ENCODE measurements at regions not wholly inside any gene's neighbourhood (a gene's known extent, or its start where the extent isn't known, plus 50 kb on each side); places are given as distances from the start of the nearest gene placed in this dataset.
"Not testable (repeated sequence)": the region's sequence is repeated elsewhere in the genome, so short reads cannot be mapped to it uniquely, and the experiment has no call there.

- TF ChIP-seq CTCF (conservative IDR thresholded peaks at IDR 0.05): no peak
- H3K27ac ChIP-seq: no peak overlapping the region
Measured at GRCh38 chr12:124646385-124647230, 79.2 kb upstream of the NCOR2 start.

DNA sequence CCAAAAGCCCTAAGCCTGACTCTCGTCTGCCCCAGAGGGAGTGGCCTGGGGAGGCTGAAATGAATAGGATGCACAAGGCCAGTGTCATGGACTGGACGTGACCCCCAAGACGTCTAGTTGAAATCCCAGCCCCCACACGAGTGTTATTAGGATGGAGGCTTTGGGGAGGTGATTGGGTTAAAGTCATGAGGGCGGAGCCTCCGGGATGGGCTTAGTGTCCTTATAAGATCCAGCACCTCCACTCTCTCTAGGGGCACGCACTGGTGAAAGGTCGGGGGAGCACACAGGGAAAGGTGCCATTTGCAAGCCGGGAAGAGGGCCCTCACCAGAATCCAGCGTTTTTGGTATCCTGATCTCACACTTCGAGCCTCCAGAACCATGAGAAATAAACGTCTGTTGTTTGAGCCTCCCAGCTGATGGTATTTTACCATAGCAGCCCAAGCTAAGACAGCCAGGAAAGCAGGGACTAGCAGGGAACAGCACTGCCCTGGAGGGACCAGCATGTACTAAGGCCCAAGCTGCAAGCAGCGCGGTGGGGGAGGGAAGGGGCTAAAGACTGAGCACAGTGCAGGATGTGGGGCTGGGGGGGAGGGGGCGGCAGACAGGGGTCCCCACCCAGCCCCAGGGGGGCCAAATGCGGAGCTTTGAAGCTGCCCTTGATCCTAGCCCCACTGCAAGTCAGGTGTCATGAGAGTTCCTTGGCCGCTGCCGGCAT, 78.3 kb upstream of the NCOR2 start:
- TF ChIP-seq CTCF (conservative IDR thresholded peaks at IDR 0.05): no peak
- no peak overlapping the region for H3K27ac ChIP-seq

- H3K27ac ChIP-seq: not testable (repeated sequence)
Measured at GRCh38 chr12:124643768-124644167, 76.4 kb upstream of the NCOR2 start.

DNA sequence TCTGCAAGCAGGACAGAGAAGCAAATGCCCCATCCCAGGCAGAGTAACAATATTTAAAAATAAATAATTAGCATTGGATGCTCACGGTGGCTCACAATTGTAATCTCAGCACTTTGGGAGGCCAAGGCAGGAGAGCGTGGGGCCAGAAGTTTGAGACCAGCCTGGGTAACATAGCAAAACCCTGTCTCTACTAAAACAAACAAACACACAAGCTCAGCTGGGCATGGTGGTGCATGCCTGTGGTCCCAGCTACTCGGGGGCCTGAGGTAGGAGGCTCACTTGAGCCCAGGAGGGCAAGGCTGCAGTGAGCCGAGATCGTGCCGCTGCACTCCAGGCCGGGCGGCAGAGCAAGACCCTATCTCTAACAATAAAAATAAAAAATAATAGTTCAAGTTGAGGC, 74.7 kb upstream of the NCOR2 start:
- TF ChIP-seq CTCF (conservative IDR thresholded peaks at IDR 0.05): no peak
- H3K27ac ChIP-seq: no peak overlapping the region

DNA sequence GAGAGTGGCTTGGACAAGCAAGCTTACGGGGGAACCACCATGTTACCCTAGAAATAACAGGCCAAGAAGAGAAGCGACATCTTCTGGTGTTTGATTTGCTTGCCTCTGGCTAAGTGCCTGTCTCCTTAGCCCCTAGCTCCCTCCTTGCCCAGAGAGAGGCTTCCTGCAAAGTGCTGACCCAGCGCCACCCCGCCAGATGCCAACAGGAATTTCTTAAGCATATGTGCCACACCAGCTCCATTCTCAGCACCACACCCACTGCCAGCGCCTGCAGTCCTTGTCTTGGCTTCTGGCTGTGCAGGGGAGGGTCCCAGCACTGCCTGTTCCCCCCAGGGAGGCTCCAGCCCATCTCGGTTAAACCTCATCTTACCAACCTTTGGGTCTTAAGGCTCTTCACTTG, 74.2 kb upstream of the NCOR2 start:
- TF ChIP-seq CTCF (conservative IDR thresholded peaks at IDR 0.05): no peak
- no peak overlapping the region for H3K27ac ChIP-seq

GRCh38 chr12:124640056-124640455, 72.6 kb upstream of the NCOR2 start:
- no peak overlapping the region for H3K27ac ChIP-seq
- TF ChIP-seq CTCF (conservative IDR thresholded peaks at IDR 0.05): no peak

DNA sequence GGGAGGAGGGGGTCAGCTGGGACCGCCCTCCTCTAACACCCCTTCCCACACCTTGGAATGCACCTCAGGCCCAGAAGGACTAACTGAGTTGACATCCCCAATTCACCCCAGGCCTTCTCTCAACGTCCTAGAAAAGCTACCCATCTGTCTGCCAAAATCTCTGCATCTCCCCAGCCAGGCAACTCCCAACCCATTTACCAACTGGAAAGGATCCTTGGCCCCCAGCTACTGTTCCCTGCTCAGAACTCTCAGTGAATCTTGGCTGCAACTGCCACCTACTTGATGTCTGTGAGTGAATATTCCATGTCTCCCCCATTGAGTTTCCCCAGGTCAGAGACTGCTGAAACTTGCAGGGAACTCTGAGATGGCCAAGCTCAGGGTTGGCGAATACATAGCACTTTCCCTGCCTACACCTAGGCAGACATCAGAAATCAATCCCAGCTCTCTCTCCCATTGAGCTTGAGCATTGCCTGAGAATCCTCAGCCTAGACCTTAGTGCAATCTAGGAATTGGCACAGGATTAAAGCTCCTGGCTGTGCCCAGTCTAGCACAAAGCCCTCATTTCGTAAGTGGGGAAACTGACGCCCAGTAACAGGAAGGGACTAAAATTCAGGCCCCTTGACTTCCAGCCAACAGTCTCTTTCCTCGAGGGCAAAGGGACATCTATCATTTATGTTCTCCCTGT, 71.9 kb upstream of the NCOR2 start:
- no peak overlapping the region for H3K27ac ChIP-seq
- no peak for TF ChIP-seq CTCF (conservative IDR thresholded peaks at IDR 0.05)

Data from VCaP (cell line).